K562 (cell line): ENCODE measurements at regions not wholly inside any gene's neighbourhood (a gene's known extent, or its start where the extent isn't known, plus 50 kb on each side); places are given as distances from the start of the nearest gene placed in this dataset.

ENCODE experiments used
- ATAC-seq: fragments of 200-7000 bp; cut with Tn5 transposase; 3 replicates; pipeline ENCODE4 v1.9.1; 2020; ENCODE audit warnings: moderate library complexity
- BruUV-seq: library from RNA; stranded (reverse); fragments of 400-500 nt; replicated peaks from 2 replicates; lab custom pipeline; 2021; lab: Mats Ljungman, UMichigan
- CTCF ChIA-PET: fragments of 300-600 bp; formaldehyde crosslinking; extraction: SDS; loops from one replicate; lab custom pipeline; 2021; ENCODE audit warnings: low intra/inter-chr PET ratio; lab: Yijun Ruan, JAX
- POLR2A ChIA-PET: fragments of 300-600, 350-650 bp; sonication (Branson Sonifier 250); formaldehyde crosslinking; extraction: SDS; loops from one replicate; lab custom pipeline; 2021; ENCODE audit warnings: antibody characterized with exemption, inconsistent platforms; lab: Yijun Ruan, JAX
- DNase-seq, 4 experiments: peaks; one replicate each; pipeline versions ENCODE4 v3.0.0 to v3.0.0-alpha.2; 2011 to 2018; ENCODE audit warnings: low spot score in 3 of 4, mixed read lengths in 3 of 4; ENCODE audit errors: extremely low read depth in 1 of 4
- FAIRE-seq: peaks from 2 replicates; lab custom pipeline; 2011; peaks lifted over from hg19 to GRCh38; lab: Jason Lieb, UNC
- H2AFZ ChIP-seq: 2 replicates; pipeline ENCODE4 v1.6.0; 2011; ENCODE audit warnings: low read depth, low read length, control low read depth, inconsistent platforms
- H3K27ac ChIP-seq: fragments of 200-600 bp; 3 replicates; pipeline ENCODE4 v1.8.0; 2011; ENCODE audit warnings: low read depth, mild to moderate bottlenecking, control low read depth, inconsistent platforms, low read length, moderate library complexity, mixed read lengths; ENCODE audit errors: extremely low read depth
- H3K27me3 ChIP-seq, 2 experiments: fragments of 300-600 bp in 1 of 2; 2 replicates in 1 of 2; 3 replicates in 1 of 2; pipeline versions ENCODE4 v1.6.0 to v1.8.0; 2011; ENCODE audit warnings: inconsistent platforms in 2 of 2, low read length in 2 of 2, mild to moderate bottlenecking in 1 of 2, mixed read lengths in 1 of 2, moderate library complexity in 1 of 2; ENCODE audit not compliant: control insufficient read depth in 2 of 2, insufficient read depth in 2 of 2
- H3K36me3 ChIP-seq: fragments of 300-600 bp; 3 replicates; pipeline ENCODE4 v1.8.0; 2011; ENCODE audit warnings: mild to moderate bottlenecking, low read length, inconsistent platforms; ENCODE audit not compliant: control insufficient read depth, insufficient read depth
- H3K4me1 ChIP-seq, 2 experiments: fragments of 200-600 bp in 1 of 2; replicated peaks in 1 of 2; 2 replicates in 1 of 2; 3 replicates in 1 of 2; pipeline versions ENCODE4 v1.5.1 to v1.8.0; 2011; ENCODE audit warnings: inconsistent platforms in 2 of 2, low read length in 2 of 2, mild to moderate bottlenecking in 1 of 2, mixed read lengths in 1 of 2, moderate library complexity in 1 of 2; ENCODE audit not compliant: control insufficient read depth in 2 of 2, insufficient read depth in 2 of 2
- H3K4me2 ChIP-seq: 2 replicates; pipeline ENCODE4 v1.6.1; 2011; ENCODE audit warnings: low read length, control low read depth, inconsistent platforms, mixed read lengths; ENCODE audit not compliant: insufficient read depth
- H3K4me3 ChIP-seq: fragments of 200-600 bp; sonication (generic), shearing (Covaris generic); 2 replicates; pipeline ENCODE4 v1.5.1; 2016; ENCODE audit warnings: control low read depth, inconsistent platforms
- H3K79me2 ChIP-seq: fragments of 200-600 bp; 3 replicates; pipeline ENCODE4 v1.8.0; 2011; ENCODE audit warnings: low read length, inconsistent platforms; ENCODE audit not compliant: control insufficient read depth, insufficient read depth
- H3K9ac ChIP-seq, 2 experiments: 2 replicates each; pipeline versions ENCODE4 v1.6.0 to v1.6.1; 2011; ENCODE audit warnings: low read depth in 2 of 2, low read length in 2 of 2, control low read depth in 1 of 2, inconsistent platforms in 1 of 2, mild to moderate bottlenecking in 1 of 2, mixed read lengths in 1 of 2; ENCODE audit not compliant: insufficient read depth in 1 of 2
- H3K9me1 ChIP-seq: one replicate; pipeline ENCODE4 v1.6.0; 2011; ENCODE audit warnings: inconsistent platforms, mild to moderate bottlenecking, low read length, moderate library complexity; ENCODE audit not compliant: control insufficient read depth, insufficient read depth
- H3K9me3 ChIP-seq: replicated peaks from 2 replicates; pipeline ENCODE4 v1.5.1; 2011; ENCODE audit warnings: low read depth, low read length, inconsistent platforms; ENCODE audit not compliant: control insufficient read depth, insufficient read depth
- H4K20me1 ChIP-seq: replicated peaks from 2 replicates; pipeline ENCODE4 v1.6.1; 2011; ENCODE audit warnings: low read length, inconsistent platforms, mixed read lengths; ENCODE audit not compliant: control insufficient read depth, insufficient read depth
- CTCF ChIP-seq, 3 experiments: IDR thresholded peaks in 2 of 3; conservative IDR thresholded peaks in 1 of 3; 2 replicates each; pipeline ENCODE4 v1.5.1; 2011 to 2012; ENCODE audit warnings: low read length in 3 of 3, mild to moderate bottlenecking in 3 of 3, control low read depth in 2 of 3, improper control_type of control experiment in 1 of 3, inconsistent platforms in 1 of 3, low read depth in 1 of 3, mixed read lengths in 1 of 3, moderate library complexity in 1 of 3; ENCODE audit not compliant: insufficient read depth in 2 of 3
- RBM17 ChIP-seq: fragments of 200-400 bp; formaldehyde crosslinking; IDR thresholded peaks from 2 replicates; pipeline ENCODE4 v1.6.1; 2017; ENCODE audit warnings: low read depth, mild to moderate bottlenecking, low read length, borderline replicate concordance
- WGBS: fragments of 100-300 bp; shearing (Covaris generic); methylation state at CpG from one replicate; pipeline ENCODE4 v1.1.6; 2016; ENCODE audit warnings: low coverage, mixed read lengths; ENCODE audit not compliant: insufficient coverage; ENCODE audit errors: missing lambda C conversion rate; 5-methylcytosine and 5-hydroxymethylcytosine counted together
- in situ Hi-C: fragments of 300-500 bp; cut with MboI; formaldehyde crosslinking; loops from 4 replicates; pipeline ENCODE4 v1.15.0; 2018; ENCODE audit warnings: inconsistent platforms, mixed read lengths
- intact Hi-C: fragments of 100-400 bp; cut with micrococcal nuclease; formaldehyde crosslinking; loops from 2 replicates; pipeline ENCODE4 v1.14.2; 2022

- Histone ChIP-seq H3K4me1 (no peaks in the 10 kb centered on the region), H3K9ac (no peak overlapping the region), H3K9me3 (no peaks in the 10 kb centered on the region), H3K9me1 (no peaks in the 10 kb centered on the region), H3K79me2 (no peaks in the 10 kb centered on the region), H3K4me3 (no peak overlapping the region), H3K27ac (no peak overlapping the region), H3K27me3 (no peaks in the 10 kb centered on the region), H3K4me2 (no peak overlapping the region), H2AFZ (no peak overlapping the region), H3K36me3 (no peaks in the 10 kb centered on the region), H4K20me1 (no peaks in the 10 kb centered on the region)
- DNase-seq (peak in 3 of 4 experiments; percentile 9 to 14 (median 10)), FAIRE-seq (no peak), ATAC-seq (no peak)
- intact Hi-C loops (no loop called here), in situ Hi-C loops (no loop called here)
- 2% methylated on average over 8 of the region's 8 CpGs for WGBS
- ChIA-PET CTCF (no interaction called here), POLR2A (no interaction called here)
- peak; percentile 7 to 20 (median 16); a peak in 1 of 6 replicates for TF ChIP-seq CTCF (IDR thresholded peaks at IDR 0.05 in 2 of 3, conservative IDR thresholded peaks at IDR 0.05 in 1 of 3; ENCODE audit: insufficient read depth in 2 of 3, low read depth in 1 of 3, low read length in 3 of 3)
- TF ChIP-seq RBM17: no peak
- no TSS peak for BruUV-seq
Measured at GRCh38 chr5:174837919-174838902, 113.8 kb downstream of the MSX2 start.
